ENCODE measurements at regions not wholly inside any gene's neighbourhood (a gene's known extent, or its start where the extent isn't known, plus 50 kb on each side); places are given as distances from the start of the nearest gene placed in this dataset.

- H4K8ac ChIP-seq (replicated peaks; ENCODE audit: insufficient read length, low read depth, low read length), result no peak overlapping the region
- H4K5ac ChIP-seq (ENCODE audit: insufficient read length, low read depth, low read length), result no peak overlapping the region
- no CpG with 5 or more reads among the region's 8 CpGs for WGBS (ENCODE audit: extremely low coverage, insufficient read length, low lambda C conversion rate)
- no peaks in the 10 kb centered on the region for H3K27me3 ChIP-seq (ENCODE audit: insufficient read depth, low read length)
- Mint-ChIP-seq H3K27me3 (ENCODE audit: low read depth) (peaks cover 1% of the 10 kb centered on the region; the same call in 1 of the 2 replicates), H3K9me3 (no peaks in the 10 kb centered on the region), H3K27ac (no peak overlapping the region), H3K4me1 (peaks cover 0 to 2% of the 10 kb centered on the region in 2 experiments; a peak in 1 of 4 replicates), H3K36me3 (ENCODE audit: insufficient read depth in 1 of 3, low read depth in 3 of 3) (no peaks in the 10 kb centered on the region), H3K4me3 (no peak overlapping the region)
- no peak overlapping the region for H2BK15ac ChIP-seq (ENCODE audit: low read depth, low read length)
- H3K9me3 ChIP-seq (ENCODE audit: control insufficient read depth, low read depth, low read length), result no peaks in the 10 kb centered on the region
- H2AK5ac ChIP-seq (ENCODE audit: insufficient read length, low read length), result no peak overlapping the region
- H3K56ac ChIP-seq (ENCODE audit: insufficient read length, low read depth, low read length), result no peak overlapping the region
- no peaks in the 10 kb centered on the region for H4K20me1 ChIP-seq (ENCODE audit: control insufficient read depth, insufficient read depth, insufficient read length)
- H2BK5ac ChIP-seq (ENCODE audit: insufficient read length, low read length), result no peak overlapping the region
- no peak overlapping the region for H4K91ac ChIP-seq (ENCODE audit: insufficient read length, low read depth, low read length)
- H3K4me1 ChIP-seq (ENCODE audit: insufficient read depth, low read length), result no peaks in the 10 kb centered on the region
- no peak overlapping the region for H3T11ph ChIP-seq (ENCODE audit: low read length)
- H3K9ac ChIP-seq (ENCODE audit: extremely low read depth, insufficient read length, low read length), result no peak overlapping the region
- no peak overlapping the region for H3K23ac ChIP-seq (ENCODE audit: insufficient read length, low read depth, low read length)
- TF ChIP-seq CTCF (conservative IDR thresholded peaks at IDR 0.05), result no peak
- H3K18ac ChIP-seq (ENCODE audit: insufficient read length, low read depth, low read length), result no peak overlapping the region
- no peaks in the 10 kb centered on the region for H3K79me1 ChIP-seq (ENCODE audit: insufficient read depth, low read depth, low read length, poor library complexity, severe bottlenecking)
- no peak overlapping the region for H2AFZ ChIP-seq (ENCODE audit: low read length)
- no peaks in the 10 kb centered on the region for H3K23me2 ChIP-seq (ENCODE audit: insufficient read length, low read depth, low read length, poor library complexity, severe bottlenecking)
- no peak overlapping the region for H3K4me2 ChIP-seq (ENCODE audit: insufficient read depth, insufficient read length, low read length)
- DNase-seq, result no peak
- H3K4ac ChIP-seq (ENCODE audit: low read depth, low read length), result no peak overlapping the region
- no peak overlapping the region for H2BK20ac ChIP-seq (ENCODE audit: low read depth, low read length, poor library complexity, severe bottlenecking)
- no peak overlapping the region for H3K27ac ChIP-seq (ENCODE audit: insufficient read length, low read depth, low read length)
- H3K14ac ChIP-seq (ENCODE audit: insufficient read depth, low read length), result no peak overlapping the region
- H3K79me2 ChIP-seq (ENCODE audit: insufficient read depth, low read length), result no peaks in the 10 kb centered on the region
- no peak overlapping the region for H2BK120ac ChIP-seq (ENCODE audit: low read depth, low read length, poor library complexity, severe bottlenecking)
- no peak overlapping the region for H2BK12ac ChIP-seq (ENCODE audit: insufficient read length, low read depth, low read length)
These were observed 108.7 kb upstream of the FSHR start for GRCh38 chr2:49262801-49263560.
